Activated CD4-positive, alpha-beta T cell treated with anti-CD3 and anti-CD28 coated beads, Interleukin-2, Interleukin-6, amounts not matched to agents 100 ng/mL and 50 ng/mL, durations not matched to agents 16 hours and 8 hours (primary cell): ENCODE measurements at regions not wholly inside any gene's neighbourhood (a gene's known extent, or its start where the extent isn't known, plus 50 kb on each side); places are given as distances from the start of the nearest gene placed in this dataset.
"Not testable (repeated sequence)": the region's sequence is repeated elsewhere in the genome, so short reads cannot be mapped to it uniquely, and the experiment has no call there.

Experiments
- DNase-seq: peaks from one replicate; pipeline ENCODE4 v3.0.0-alpha.2; 2020

- not testable (repeated sequence) for DNase-seq
Measured at GRCh38 chr6:58121616-58122015, 804.2 kb downstream of the PRIM2 start.

- not testable (repeated sequence) for DNase-seq
Measured at GRCh38 chr6:58123770-58124169, 806.3 kb downstream of the PRIM2 start.

DNA sequence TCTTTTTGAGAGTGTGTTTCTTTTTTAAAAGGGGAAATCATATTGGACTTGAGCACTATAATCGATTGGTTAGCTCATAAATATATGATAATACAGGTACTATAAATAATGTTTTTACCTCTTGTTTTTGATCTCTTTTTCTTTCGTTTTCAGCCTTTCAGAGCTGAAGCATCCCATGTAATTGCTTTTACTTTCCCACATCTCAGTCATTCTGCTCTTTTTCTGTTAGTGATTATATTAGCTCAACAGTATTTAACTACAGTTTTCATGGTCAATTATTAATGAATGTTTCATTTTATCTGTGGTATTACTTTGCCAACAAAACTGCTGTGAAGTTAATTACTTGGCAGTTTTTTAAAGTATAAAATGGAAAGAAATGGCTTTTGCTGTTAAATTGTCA, 811.1 kb downstream of the PRIM2 start:
- not testable (repeated sequence) for DNase-seq

GRCh38 chr6:58129098-58129497, 811.7 kb downstream of the PRIM2 start:
- DNase-seq: not testable (repeated sequence)

DNA sequence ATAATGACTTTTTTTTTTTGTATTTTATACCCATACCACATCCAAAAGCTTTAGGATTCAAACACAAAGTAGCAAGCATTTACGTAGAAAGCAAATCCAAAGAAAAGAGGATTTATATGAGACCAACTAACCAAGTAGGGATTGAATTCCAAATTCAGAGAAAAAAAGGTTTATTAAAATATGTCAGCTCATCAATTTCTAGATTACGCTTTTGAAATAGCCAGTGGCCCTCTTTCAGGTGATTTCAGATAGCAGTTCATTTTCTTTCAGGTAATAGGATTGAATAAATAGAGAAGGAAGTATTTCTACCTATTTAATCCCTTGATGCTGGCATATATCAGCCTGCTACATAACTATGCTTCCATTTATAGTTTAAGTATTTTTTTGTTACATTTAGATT, 822.3 kb downstream of the PRIM2 start:
- not testable (repeated sequence) for DNase-seq

DNA sequence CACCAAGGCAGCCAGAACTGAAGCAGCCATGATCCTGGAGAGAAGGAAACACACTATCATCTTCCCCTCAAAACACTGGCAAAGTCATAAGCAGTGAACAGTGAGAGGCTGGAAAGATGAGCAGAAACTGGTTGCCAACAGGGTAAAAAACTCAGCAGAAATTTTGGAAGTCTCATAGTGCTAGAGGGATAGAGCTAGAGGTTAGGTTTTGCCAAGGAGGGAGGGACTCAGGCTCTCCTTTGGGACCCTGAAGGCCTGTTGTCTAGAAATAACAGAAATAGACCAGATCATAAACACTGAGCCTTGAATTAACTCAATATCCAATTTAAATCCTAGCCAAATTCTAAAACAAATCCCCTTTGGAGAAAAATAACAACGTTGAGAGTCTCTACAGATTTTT, 853.6 kb downstream of the PRIM2 start:
- not testable (repeated sequence) for DNase-seq

GRCh38 chr6:58181557-58182065, 864.2 kb downstream of the PRIM2 start:
- not testable (repeated sequence) for DNase-seq

DNA sequence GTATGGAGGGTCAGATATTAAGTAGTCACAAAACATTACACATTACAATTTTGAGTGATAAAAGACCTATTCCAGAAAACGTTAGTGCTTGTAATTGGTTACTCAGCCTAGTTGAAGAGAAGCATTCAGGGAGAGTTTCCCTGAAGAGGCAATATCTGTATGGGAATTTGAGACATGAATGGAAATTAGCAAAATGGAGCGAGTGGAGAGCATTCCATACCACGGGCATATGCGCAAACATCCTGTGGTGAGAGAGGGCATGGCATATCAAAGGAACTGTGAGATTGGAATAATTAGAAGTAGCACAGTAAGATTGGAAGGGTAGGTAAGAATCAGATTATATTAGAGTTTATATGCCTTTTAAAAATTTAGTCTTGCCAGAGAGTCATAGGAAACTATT, 867.9 kb downstream of the PRIM2 start:
- DNase-seq: not testable (repeated sequence)

- DNase-seq: not testable (repeated sequence)
Measured at GRCh38 chr6:58193209-58193608, 875.8 kb downstream of the PRIM2 start.

DNA sequence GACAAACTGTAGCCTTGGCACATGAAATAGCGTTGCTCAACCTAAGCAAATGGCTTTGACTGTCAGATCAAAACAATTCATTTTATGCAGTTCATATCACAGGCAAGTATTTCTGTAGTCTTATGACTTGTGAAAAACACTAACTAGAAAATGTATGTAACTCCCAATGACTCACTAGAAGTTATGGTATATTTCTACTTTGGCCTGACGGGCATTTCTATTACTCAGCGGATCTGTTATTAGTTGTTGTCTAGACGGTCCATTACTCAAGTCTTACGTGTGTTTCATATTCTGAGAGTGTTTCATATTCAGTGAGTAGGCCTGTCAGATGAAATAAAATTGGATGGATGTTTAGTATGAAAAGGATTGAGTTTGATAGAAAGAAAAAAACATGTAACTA, 880.9 kb downstream of the PRIM2 start:
- no peak for DNase-seq

GRCh38 chr6:58237124-58237523, 919.7 kb downstream of the PRIM2 start:
- not testable (repeated sequence) for DNase-seq

- DNase-seq: not testable (repeated sequence)
Measured at GRCh38 chr6:58238421-58238820, 921.0 kb downstream of the PRIM2 start.

DNA sequence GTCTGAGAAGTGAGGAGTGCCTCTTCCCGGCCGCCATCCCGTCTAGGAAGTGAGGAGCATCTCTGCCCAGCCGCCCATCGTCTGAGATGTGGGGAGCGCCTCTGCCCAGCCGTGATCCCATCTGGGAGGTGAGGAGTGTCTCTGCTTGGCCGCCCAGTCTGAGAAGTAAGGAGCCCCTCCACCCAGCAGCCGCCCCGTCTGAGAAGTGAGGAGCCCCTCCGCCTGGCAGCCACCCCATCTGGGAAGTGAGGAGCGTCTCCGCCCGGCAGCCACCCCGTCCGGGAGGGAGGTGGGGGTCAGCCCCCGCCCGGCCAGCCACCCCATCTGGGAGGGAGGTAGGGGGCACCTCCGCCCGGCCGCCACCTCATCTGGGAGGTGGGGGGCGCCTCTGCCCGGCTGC, 940.2 kb downstream of the PRIM2 start:
- DNase-seq: not testable (repeated sequence)

DNA sequence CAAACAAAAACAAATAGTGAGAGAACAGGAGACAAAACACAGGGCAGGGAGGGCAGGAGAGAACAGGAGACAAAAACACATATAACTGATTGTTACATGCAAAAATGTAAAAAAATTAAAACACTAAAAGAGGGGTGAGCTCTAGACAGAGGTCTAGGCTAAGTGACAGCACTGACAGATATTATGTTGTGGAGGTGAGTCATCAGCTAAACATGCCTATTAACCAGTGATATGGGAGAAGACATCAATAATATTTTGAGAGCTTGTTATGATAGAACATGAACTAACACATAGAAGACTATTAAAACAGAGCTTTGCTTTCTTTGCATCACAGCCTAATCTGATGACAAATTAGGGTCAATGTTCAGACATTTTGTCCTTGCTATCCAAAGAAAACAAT, 972.7 kb downstream of the PRIM2 start:
- no peak for DNase-seq

DNA sequence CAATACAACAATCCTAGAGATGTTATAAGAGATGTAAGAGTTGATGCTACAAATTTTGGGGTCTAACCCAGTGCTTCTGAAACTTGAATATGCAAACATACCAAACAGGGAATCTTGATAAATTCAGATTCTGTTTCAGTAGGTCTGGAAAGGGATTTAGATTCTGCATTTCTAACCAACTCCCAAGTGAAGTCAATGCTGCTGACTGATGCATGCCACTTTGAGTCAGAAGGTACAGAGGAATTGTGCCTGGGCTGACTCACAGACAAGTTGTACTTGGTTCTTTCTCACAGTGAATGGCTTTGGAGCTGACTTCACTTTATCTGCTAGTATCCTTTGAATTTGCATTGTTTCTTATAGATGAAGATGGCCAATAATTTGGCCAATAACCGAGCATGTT, 973.9 kb downstream of the PRIM2 start:
- DNase-seq: not testable (repeated sequence)

DNA sequence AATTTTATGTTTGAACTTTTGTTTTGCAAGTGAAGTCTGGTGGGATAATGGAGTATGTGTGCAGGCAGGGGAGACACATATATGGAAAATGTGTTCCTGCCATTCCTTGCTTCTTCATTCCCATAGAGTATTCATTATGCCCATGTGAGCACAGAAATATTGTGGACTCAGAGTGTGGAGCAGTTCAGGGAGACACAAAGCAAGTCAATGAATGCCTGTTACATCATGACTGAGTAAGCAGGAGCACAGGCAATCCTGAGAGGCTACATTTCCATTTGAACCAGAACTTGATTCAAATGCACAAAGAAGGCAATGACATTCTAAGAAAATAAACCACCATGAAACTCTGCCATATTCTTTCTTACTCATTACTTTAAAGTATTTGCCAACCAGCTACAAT, 990.5 kb downstream of the PRIM2 start:
- not testable (repeated sequence) for DNase-seq

- not testable (repeated sequence) for DNase-seq
Measured at GRCh38 chr6:58332108-58332507, 1014.7 kb downstream of the PRIM2 start.

DNA sequence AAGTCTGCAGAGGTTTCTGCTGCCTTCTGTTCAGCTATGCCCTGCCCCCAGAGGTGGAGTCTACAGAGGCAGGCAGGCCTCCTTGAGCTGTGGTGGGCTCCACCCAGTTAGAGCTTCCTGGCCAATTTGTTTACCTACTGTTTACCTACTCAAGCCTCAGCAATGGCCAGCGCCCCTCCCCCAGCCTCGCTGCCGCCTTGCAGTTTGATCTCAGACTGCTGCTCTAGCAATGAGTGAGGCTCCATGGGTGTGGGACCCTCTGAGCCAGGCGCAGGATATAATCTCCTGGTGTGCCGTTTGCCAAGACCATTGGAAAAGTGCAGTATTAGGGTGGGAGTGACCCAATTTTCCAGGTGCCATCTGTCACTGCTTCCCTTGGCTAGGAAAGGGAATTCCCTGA, 1024.9 kb downstream of the PRIM2 start:
- not testable (repeated sequence) for DNase-seq

GRCh38 chr6:58347534-58347933, 1030.1 kb downstream of the PRIM2 start:
- not testable (repeated sequence) for DNase-seq

DNA sequence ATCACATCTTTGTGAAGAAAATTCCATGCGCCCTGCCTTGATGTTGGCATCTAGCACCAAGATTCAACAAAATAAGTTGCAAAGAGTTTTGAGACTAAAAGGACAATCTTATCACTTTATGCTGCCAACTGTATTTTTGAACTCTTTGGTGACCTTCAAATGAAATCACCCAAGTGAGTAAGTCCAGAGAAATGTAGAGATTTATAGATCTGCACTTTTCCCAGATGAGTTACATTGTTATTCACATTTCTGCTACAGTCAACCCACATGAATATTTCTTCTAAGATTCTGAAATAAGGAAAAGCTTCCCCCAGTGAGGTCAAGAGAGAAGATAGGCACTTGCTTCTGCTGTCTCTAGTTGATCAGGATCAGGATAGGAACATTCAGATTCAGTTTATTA, 1034.2 kb downstream of the PRIM2 start:
- DNase-seq: not testable (repeated sequence)

DNA sequence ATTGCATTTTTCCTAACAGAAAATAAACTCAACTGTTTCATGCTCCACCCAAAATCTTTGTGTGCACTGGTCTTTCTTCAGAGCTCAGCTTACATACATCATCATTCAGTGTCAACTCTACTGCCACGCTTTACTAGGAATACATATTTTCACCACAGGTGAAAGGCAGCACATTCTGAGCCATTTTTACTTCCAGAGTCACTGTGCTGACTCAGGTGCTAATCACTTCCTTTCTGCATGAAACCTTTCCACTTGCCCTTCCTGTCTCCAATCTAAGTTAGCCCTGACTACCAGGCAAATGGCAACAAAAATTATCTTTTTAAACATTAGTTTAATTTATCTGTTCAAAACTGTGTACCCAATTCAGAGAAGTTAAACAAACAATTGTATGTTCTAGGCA, 1041.0 kb downstream of the PRIM2 start:
- not testable (repeated sequence) for DNase-seq

DNA sequence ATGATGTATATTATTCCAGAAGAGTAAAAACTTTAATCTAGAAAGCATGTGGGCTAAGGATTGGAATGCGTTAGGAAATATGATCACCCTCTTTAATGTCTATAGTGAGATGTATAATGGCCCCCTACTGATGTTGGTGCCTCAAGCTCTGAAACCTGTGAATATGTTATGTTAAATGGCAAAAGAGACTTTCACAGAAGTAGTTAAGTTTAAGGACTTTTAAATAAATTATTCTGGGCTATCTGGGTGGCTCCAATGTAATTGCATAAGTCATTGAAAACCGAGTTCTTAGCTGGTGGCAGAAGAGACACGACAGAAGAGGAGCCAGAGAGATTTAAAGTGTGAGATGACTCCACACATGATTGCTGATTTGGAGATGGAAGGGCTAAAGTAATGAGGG, 1048.4 kb downstream of the PRIM2 start:
- not testable (repeated sequence) for DNase-seq

GRCh38 chr6:58406659-58407058, 1089.2 kb downstream of the PRIM2 start:
- not testable (repeated sequence) for DNase-seq

GRCh38 chr6:58419321-58419720, 1101.9 kb downstream of the PRIM2 start:
- DNase-seq: no peak
